OCI-LY3 (cell line): ENCODE measurements at regions not wholly inside any gene's neighbourhood (a gene's known extent, or its start where the extent isn't known, plus 50 kb on each side); places are given as distances from the start of the nearest gene placed in this dataset.

ENCODE experiments used
- H2AFZ ChIP-seq: fragments of 200-600, 300-600 bp; shearing (Covaris generic); 2 replicates; pipeline ENCODE4 v1.6.0; 2014; ENCODE audit warnings: antibody characterized with exemption, low read depth, low read length
- H3K27ac ChIP-seq: fragments of 200-600, 300-600 bp; sonication (generic); 2 replicates; pipeline ENCODE4 v1.5.1; 2014; ENCODE audit warnings: mild to moderate bottlenecking, low read length, moderate library complexity, mixed read lengths
- H3K27me3 ChIP-seq: fragments of 200-600, 300-600 bp; sonication (generic); 2 replicates; pipeline ENCODE4 v1.6.1; 2014; ENCODE audit warnings: low read depth, low read length, mixed read lengths
- H3K36me3 ChIP-seq: fragments of 200-600, 300-600 bp; sonication (generic); replicated peaks from 2 replicates; pipeline ENCODE3; 2014; ENCODE audit warnings: low read depth, low read length, mixed read lengths
- H3K4me1 ChIP-seq: fragments of 300-600, 200-600 bp; sonication (generic); 2 replicates; pipeline ENCODE4 v1.6.1; 2014; ENCODE audit warnings: low read length, mixed read lengths
- H3K4me2 ChIP-seq: fragments of 200-600, 300-600 bp; sonication (generic); 2 replicates; pipeline ENCODE4 v1.6.1; 2014; ENCODE audit warnings: low read length, mixed read lengths
- H3K4me3 ChIP-seq: fragments of 300-600, 200-600 bp; sonication (generic); 2 replicates; pipeline ENCODE4 v1.5.1; 2014; ENCODE audit warnings: antibody characterized with exemption, mild to moderate bottlenecking, low read length, moderate library complexity
- H3K79me2 ChIP-seq: fragments of 300-600, 200-600 bp; shearing (Covaris generic); 2 replicates; pipeline ENCODE4 v1.6.1; 2014; ENCODE audit warnings: mild to moderate bottlenecking, low read length, mixed read lengths
- H3K9ac ChIP-seq: fragments of 300-600, 200-600 bp; shearing (Covaris generic); 2 replicates; pipeline ENCODE4 v1.6.0; 2014; ENCODE audit warnings: mild to moderate bottlenecking, low read length, moderate library complexity
- H3K9me3 ChIP-seq: fragments of 200-600, 300-600 bp; shearing (Covaris generic); 2 replicates; pipeline ENCODE4 v1.6.1; 2014; ENCODE audit warnings: low read length, mixed read lengths; ENCODE audit not compliant: insufficient read depth
- H4K20me1 ChIP-seq: fragments of 200-600, 300-600 bp; sonication (generic); 2 replicates; pipeline ENCODE4 v1.6.1; 2016; ENCODE audit warnings: low read length, mixed read lengths; ENCODE audit not compliant: insufficient read depth
- EZH2phosphoT487 ChIP-seq: fragments of 200-600 bp; shearing (Covaris generic); IDR thresholded peaks from 2 replicates; pipeline ENCODE4 v1.6.1; 2018; ENCODE audit warnings: antibody characterized with exemption, mixed run types, low read depth
- TF ChIP-seq, protein P1 (sequence below): fragments of 200-600, 300-600 bp; sonication (generic); IDR thresholded peaks from 2 replicates; pipeline ENCODE4 v1.5.1; 2014; ENCODE audit warnings: antibody characterized with exemption, low read length, low read depth

DNA sequence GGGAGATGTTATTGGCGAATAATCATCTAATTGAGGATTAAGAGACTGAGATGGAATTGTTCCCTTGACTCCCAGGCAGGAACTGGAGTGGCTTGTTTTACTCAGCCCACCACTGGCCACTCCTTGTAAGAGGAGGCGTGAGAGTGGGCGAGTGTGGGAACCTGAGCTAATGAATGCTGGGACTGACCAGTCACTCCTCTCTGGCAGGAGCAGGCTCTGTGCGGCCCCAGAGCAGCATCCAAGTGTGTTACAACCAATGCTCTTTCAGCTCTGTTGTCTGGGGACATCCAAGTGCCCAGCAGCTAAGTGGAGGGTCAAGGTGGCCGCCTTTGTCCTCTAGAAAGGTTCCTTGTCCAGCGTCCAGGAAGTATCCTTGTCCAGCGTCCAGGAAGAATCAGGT is 739.9 kb downstream of the CDH8 start:
- Histone ChIP-seq H3K27ac (no peak overlapping the region), H3K27me3 (no peaks in the 10 kb centered on the region), H4K20me1 (no peaks in the 10 kb centered on the region), H3K9me3 (no peaks in the 10 kb centered on the region), H3K4me1 (no peaks in the 10 kb centered on the region), H3K79me2 (no peaks in the 10 kb centered on the region), H3K9ac (no peak overlapping the region), H3K4me3 (no peak overlapping the region), H3K36me3 (no peaks in the 10 kb centered on the region), H2AFZ (no peak overlapping the region), H3K4me2 (no peak overlapping the region)
- TF ChIP-seq EZH2phosphoT487 = no peak
- TF ChIP-seq, protein P1, sequence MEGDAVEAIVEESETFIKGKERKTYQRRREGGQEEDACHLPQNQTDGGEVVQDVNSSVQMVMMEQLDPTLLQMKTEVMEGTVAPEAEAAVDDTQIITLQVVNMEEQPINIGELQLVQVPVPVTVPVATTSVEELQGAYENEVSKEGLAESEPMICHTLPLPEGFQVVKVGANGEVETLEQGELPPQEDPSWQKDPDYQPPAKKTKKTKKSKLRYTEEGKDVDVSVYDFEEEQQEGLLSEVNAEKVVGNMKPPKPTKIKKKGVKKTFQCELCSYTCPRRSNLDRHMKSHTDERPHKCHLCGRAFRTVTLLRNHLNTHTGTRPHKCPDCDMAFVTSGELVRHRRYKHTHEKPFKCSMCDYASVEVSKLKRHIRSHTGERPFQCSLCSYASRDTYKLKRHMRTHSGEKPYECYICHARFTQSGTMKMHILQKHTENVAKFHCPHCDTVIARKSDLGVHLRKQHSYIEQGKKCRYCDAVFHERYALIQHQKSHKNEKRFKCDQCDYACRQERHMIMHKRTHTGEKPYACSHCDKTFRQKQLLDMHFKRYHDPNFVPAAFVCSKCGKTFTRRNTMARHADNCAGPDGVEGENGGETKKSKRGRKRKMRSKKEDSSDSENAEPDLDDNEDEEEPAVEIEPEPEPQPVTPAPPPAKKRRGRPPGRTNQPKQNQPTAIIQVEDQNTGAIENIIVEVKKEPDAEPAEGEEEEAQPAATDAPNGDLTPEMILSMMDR = no peak

DNA sequence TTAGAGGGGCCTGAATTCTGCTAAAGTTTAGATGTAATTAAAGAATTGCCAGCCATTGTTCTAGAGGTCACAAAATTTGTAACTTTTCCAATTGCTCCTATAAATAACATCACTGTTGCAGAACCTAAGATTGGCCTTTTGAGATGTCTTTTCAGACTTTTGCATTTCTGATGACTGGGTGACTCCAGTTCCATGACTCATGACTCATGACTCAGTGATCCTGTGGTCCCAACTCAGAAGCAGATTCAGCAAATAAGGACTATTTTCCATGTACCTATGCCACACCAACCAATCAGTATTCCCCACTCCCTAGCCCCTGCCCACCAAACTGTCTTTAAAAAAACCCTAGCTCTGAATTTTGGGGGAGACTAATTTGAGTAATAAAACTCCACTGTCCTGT is 740.9 kb downstream of the CDH8 start:
- no peaks in the 10 kb centered on the region for H3K79me2 ChIP-seq
- H3K27me3 ChIP-seq = no peaks in the 10 kb centered on the region
- H3K9ac ChIP-seq = no peak overlapping the region
- no peaks in the 10 kb centered on the region for H3K4me1 ChIP-seq
- H3K4me3 ChIP-seq = no peak overlapping the region
- no peaks in the 10 kb centered on the region for H4K20me1 ChIP-seq
- no peaks in the 10 kb centered on the region for H3K9me3 ChIP-seq
- H3K4me2 ChIP-seq = no peak overlapping the region
- no peaks in the 10 kb centered on the region for H3K36me3 ChIP-seq
- TF ChIP-seq, protein P1 = no peak
- TF ChIP-seq EZH2phosphoT487 = no peak
- H2AFZ ChIP-seq = no peak overlapping the region
- no peak overlapping the region for H3K27ac ChIP-seq

DNA sequence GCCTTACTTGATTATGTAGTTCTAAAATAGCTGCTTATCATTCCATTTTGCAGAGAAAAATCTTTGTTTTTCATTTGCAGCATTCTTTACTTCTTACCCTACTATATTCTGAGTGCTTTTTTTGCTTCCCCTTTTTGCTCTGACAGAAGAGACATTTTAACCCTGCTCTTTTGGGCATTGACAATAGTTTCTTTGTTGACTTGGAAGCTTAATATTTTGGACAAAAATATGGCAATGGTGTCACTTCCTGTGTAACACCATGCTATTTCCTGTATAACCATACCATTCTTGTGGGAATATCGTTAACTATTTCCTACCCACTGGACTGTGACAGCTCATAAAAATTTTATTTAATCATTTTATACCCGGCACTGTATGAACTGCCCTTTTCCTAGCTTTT is 747.1 kb downstream of the CDH8 start:
- H3K9ac ChIP-seq = no peak overlapping the region
- H3K79me2 ChIP-seq = no peaks in the 10 kb centered on the region
- H3K36me3 ChIP-seq = no peaks in the 10 kb centered on the region
- no peaks in the 10 kb centered on the region for H3K27me3 ChIP-seq
- no peaks in the 10 kb centered on the region for H4K20me1 ChIP-seq
- H3K9me3 ChIP-seq = no peaks in the 10 kb centered on the region
- no peak overlapping the region for H2AFZ ChIP-seq
- H3K27ac ChIP-seq = no peak overlapping the region
- no peaks in the 10 kb centered on the region for H3K4me1 ChIP-seq
- H3K4me3 ChIP-seq = no peak overlapping the region
- TF ChIP-seq, protein P1 = no peak
- TF ChIP-seq EZH2phosphoT487 = no peak
- H3K4me2 ChIP-seq = no peak overlapping the region

DNA sequence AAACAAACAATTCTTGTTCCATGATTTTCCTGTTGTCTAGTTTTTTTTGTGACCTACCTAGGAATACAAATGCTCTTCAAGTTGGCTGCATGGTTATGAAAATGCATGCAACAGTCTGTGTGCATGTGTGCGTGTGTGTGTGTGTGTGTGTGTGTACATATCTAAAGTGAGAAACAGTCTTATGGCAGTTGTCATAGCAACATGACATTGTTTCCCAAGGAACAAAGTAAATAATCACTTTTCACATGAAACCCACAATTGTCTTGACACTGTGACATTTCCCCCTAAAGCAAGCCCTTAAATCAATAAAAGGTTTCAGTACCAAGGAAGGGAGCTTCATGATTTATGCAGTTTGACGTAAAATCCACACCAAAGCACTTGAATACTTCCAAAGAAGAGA is 758.4 kb downstream of the CDH8 start:
- Histone ChIP-seq H3K9me3 (no peaks in the 10 kb centered on the region), H2AFZ (no peak overlapping the region), H4K20me1 (no peaks in the 10 kb centered on the region), H3K27me3 (no peaks in the 10 kb centered on the region), H3K27ac (no peak overlapping the region), H3K4me1 (no peaks in the 10 kb centered on the region), H3K79me2 (no peaks in the 10 kb centered on the region), H3K4me2 (no peak overlapping the region), H3K9ac (no peak overlapping the region), H3K4me3 (no peak overlapping the region), H3K36me3 (no peaks in the 10 kb centered on the region)
- TF ChIP-seq, protein P1 = no peak
- TF ChIP-seq EZH2phosphoT487 = no peak
